HCT116 (cell line): ENCODE measurements at regions not wholly inside any gene's neighbourhood (a gene's known extent, or its start where the extent isn't known, plus 50 kb on each side); places are given as distances from the start of the nearest gene placed in this dataset.

Experiments
- ATAC-seq: fragments of 200-7000 bp; cut with Tn5 transposase; 2 replicates; pipeline ENCODE4 v1.9.1; 2020; ENCODE audit warnings: mild to moderate bottlenecking, moderate library complexity
- BruUV-seq: library from RNA; stranded (reverse); fragments of 400-500 nt; replicated peaks from 2 replicates; lab custom pipeline; 2021; lab: Mats Ljungman, UMichigan
- CTCF ChIA-PET: fragments of 300-600 bp; sonication (Branson Sonifier 250); formaldehyde crosslinking; loops from one replicate; lab custom pipeline; 2021; ENCODE audit warnings: antibody characterized with exemption; lab: Charles Lee
- POLR2A ChIA-PET: fragments of 300-600, 350-600 bp; sonication (Branson Sonifier 250); formaldehyde crosslinking; loops from one replicate; lab custom pipeline; 2021; ENCODE audit warnings: antibody characterized with exemption; lab: Charles Lee
- RAD21 ChIA-PET, 2 experiments: fragments of 300-600 bp; sonication (Branson Sonifier 250); formaldehyde crosslinking; loops; one replicate each; lab custom pipeline; 2023; ENCODE audit warnings: low total read pairs in 2 of 2; ENCODE audit not compliant: uncharacterized antibody in 2 of 2, unreplicated experiment in 2 of 2, low non-redundant PET in 1 of 2; lab: Charles Lee
- DNase-seq: peaks from one replicate; pipeline ENCODE4 v3.0.0-alpha.2; 2010; ENCODE audit warnings: low read depth, low spot score
- H2AFZ ChIP-seq: fragments of 200-600 bp; shearing (Covaris generic), sonication (generic); 2 replicates; pipeline ENCODE4 v1.6.1; 2017; ENCODE audit warnings: low read depth, mixed run types, mixed read lengths, antibody characterized with exemption, low read length; ENCODE audit not compliant: poor library complexity, severe bottlenecking
- H3K27ac ChIP-seq: 2 replicates; pipeline ENCODE4 v1.5.1; 2012; ENCODE audit warnings: low read depth, low read length
- H3K27me3 ChIP-seq: fragments of 200-600 bp; sonication (generic); 2 replicates; pipeline ENCODE4 v1.6.1; 2016; ENCODE audit warnings: mixed run types, low read length, mixed read lengths; ENCODE audit not compliant: insufficient read depth
- H3K36me3 ChIP-seq, 2 experiments: fragments of 200-500 bp in 1 of 2; fragments of 200-600 bp in 1 of 2; sonication (Bioruptor generic) in 1 of 2; sonication (generic) in 1 of 2; 2 replicates each; pipeline versions ENCODE4 v1.5.1 to v1.6.1; 2014 to 2016; ENCODE audit warnings: low read length in 2 of 2, inconsistent platforms in 1 of 2, mixed read lengths in 1 of 2, mixed run types in 1 of 2; ENCODE audit not compliant: insufficient read depth in 2 of 2, control insufficient read depth in 1 of 2
- H3K4me1 ChIP-seq, 2 experiments: fragments of 200-600 bp in 1 of 2; sonication (generic) in 1 of 2; 2 replicates each; pipeline versions ENCODE4 v1.5.1 to v1.6.1; 2012 to 2017; ENCODE audit warnings: low read length in 2 of 2, inconsistent platforms in 1 of 2, mild to moderate bottlenecking in 1 of 2, mixed read lengths in 1 of 2, mixed run types in 1 of 2, moderate library complexity in 1 of 2; ENCODE audit not compliant: insufficient read depth in 2 of 2, control insufficient read depth in 1 of 2
- H3K4me2 ChIP-seq: fragments of 200-600 bp; sonication (generic); 2 replicates; pipeline ENCODE4 v1.6.1; 2017; ENCODE audit warnings: mixed run types, low read length, mixed read lengths
- H3K4me3 ChIP-seq, 2 experiments: fragments of 200-600 bp in 1 of 2; sonication (generic) in 1 of 2; replicated peaks in 1 of 2; 2 replicates each; pipeline ENCODE4 v1.5.1; 2011 to 2016; ENCODE audit warnings: low read length in 2 of 2, control low read depth in 1 of 2, low read depth in 1 of 2, mild to moderate bottlenecking in 1 of 2, mixed read lengths in 1 of 2, mixed run types in 1 of 2
- H3K79me2 ChIP-seq: fragments of 200-600 bp; sonication (generic); 2 replicates; pipeline ENCODE4 v1.6.1; 2017; ENCODE audit warnings: mild to moderate bottlenecking, mixed run types, low read length, moderate library complexity, mixed read lengths; ENCODE audit not compliant: insufficient read depth
- H3K9ac ChIP-seq: fragments of 200-600 bp; sonication (generic); 2 replicates; pipeline ENCODE4 v1.6.1; 2016; ENCODE audit warnings: low read length, mixed read lengths
- H3K9me2 ChIP-seq: fragments of 200-600 bp; sonication (generic), shearing (Covaris generic); 2 replicates; pipeline ENCODE4 v1.6.1; 2017; ENCODE audit warnings: mixed run types, mild to moderate bottlenecking, moderate library complexity; ENCODE audit not compliant: insufficient read depth
- H3K9me3 ChIP-seq, 2 experiments: fragments of 200-500 bp in 1 of 2; fragments of 200-600 bp in 1 of 2; sonication (Bioruptor generic) in 1 of 2; sonication (generic) in 1 of 2; 2 replicates each; pipeline ENCODE4 v1.6.1; 2014 to 2017; ENCODE audit warnings: low read length in 2 of 2, mixed read lengths in 2 of 2, inconsistent platforms in 1 of 2, low read depth in 1 of 2, mild to moderate bottlenecking in 1 of 2, mixed run types in 1 of 2, moderate library complexity in 1 of 2; ENCODE audit not compliant: control insufficient read depth in 1 of 2, insufficient read depth in 1 of 2
- H4K20me1 ChIP-seq: fragments of 200-600 bp; sonication (generic), shearing (Covaris generic); 2 replicates; pipeline ENCODE4 v1.6.1; 2017; ENCODE audit warnings: mixed run types, mild to moderate bottlenecking, moderate library complexity; ENCODE audit not compliant: insufficient read depth
- CBX3 ChIP-seq: IDR thresholded peaks from 2 replicates; pipeline ENCODE4 v1.6.1; 2012; ENCODE audit warnings: low read depth
- ELF1 ChIP-seq: IDR thresholded peaks from 2 replicates; pipeline ENCODE4 v1.6.1; 2012; ENCODE audit warnings: low read depth, borderline replicate concordance
- EZH2phosphoT487 ChIP-seq: fragments of 200-600 bp; IDR thresholded peaks from 2 replicates; pipeline ENCODE4 v1.6.1; 2018; ENCODE audit warnings: antibody characterized with exemption, borderline replicate concordance
- MAX ChIP-seq: IDR thresholded peaks from 2 replicates; pipeline ENCODE4 v1.6.1; 2012
- POLR2A ChIP-seq: IDR thresholded peaks from 2 replicates; pipeline ENCODE4 v1.7.0; 2011; ENCODE audit warnings: borderline replicate concordance; ENCODE audit not compliant: insufficient read depth, insufficient read length; ENCODE audit errors: extremely low read depth
- POLR2AphosphoS5 ChIP-seq: IDR thresholded peaks from 2 replicates; pipeline ENCODE4 v1.6.1; 2011; ENCODE audit warnings: mild to moderate bottlenecking, low read depth, low read length, moderate library complexity
- RAD21 ChIP-seq: IDR thresholded peaks from 2 replicates; pipeline ENCODE4 v1.6.1; 2012; ENCODE audit warnings: low read depth, mild to moderate bottlenecking
- REST ChIP-seq: IDR thresholded peaks from 2 replicates; pipeline ENCODE4 v1.6.1; 2012; ENCODE audit warnings: low read depth
- intact Hi-C: fragments of 100-400 bp; cut with micrococcal nuclease; formaldehyde crosslinking; loops from 2 replicates; pipeline ENCODE4 v1.10.0; 2022

- no TSS peak for BruUV-seq
- intact Hi-C loops = no loop called here
- Histone ChIP-seq H3K9me2 (no peaks in the 10 kb centered on the region), H4K20me1 (no peaks in the 10 kb centered on the region; the same call in 1 of the 2 replicates), H3K4me1 (no peaks in the 10 kb centered on the region), H3K27ac (no peak overlapping the region), H3K27me3 (no peaks in the 10 kb centered on the region), H3K36me3 (no peaks in the 10 kb centered on the region), H2AFZ (no peak overlapping the region), H3K4me3 (no peak overlapping the region), H3K9me3 (peaks cover 0 to 2% of the 10 kb centered on the region in 2 experiments; a peak in 1 of 4 replicates), H3K79me2 (no peaks in the 10 kb centered on the region), H3K9ac (no peak overlapping the region), H3K4me2 (no peak overlapping the region)
- ChIA-PET RAD21 (no interaction called here), CTCF (no interaction called here), POLR2A (no interaction called here)
- no peak for TF ChIP-seq EZH2phosphoT487
- DNase-seq (no peak), ATAC-seq (no peak)
Measured at GRCh38 chr15:95182091-95182490, 950.7 kb downstream of the MCTP2 start.

DNA sequence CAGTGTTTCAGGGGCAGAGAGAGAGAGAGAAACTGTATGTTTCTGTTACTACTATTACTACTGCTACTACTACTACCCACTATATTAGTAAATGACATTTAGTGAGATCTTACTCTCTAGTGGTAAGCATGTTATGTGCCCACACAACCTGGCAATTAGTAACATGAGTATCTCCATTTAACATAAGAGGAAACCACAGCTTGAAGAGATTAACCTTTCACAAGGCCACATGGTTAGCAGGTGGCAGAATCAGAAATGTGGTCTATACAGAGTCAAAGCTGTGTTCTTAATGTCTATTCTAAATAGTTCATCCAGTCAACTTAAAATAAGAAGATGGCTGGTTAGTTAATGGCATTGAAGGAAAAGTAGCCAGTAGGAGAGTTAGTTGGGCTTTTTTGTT lies 961.6 kb downstream of the MCTP2 start:
- TF ChIP-seq POLR2AphosphoS5 = no peak
- TF ChIP-seq, all 23 proteins: peak for 0
- H3K4me3 ChIP-seq = no peak overlapping the region
- RAD21 ChIA-PET = no interaction called here
- no peak for DNase-seq
- H3K9ac ChIP-seq = no peak overlapping the region
- no peaks in the 10 kb centered on the region for H3K4me1 ChIP-seq
- no peaks in the 10 kb centered on the region for H3K36me3 ChIP-seq
- no peak overlapping the region for H3K4me2 ChIP-seq
- H2AFZ ChIP-seq = no peak overlapping the region
- no peak for ATAC-seq
- H3K27ac ChIP-seq = no peak overlapping the region
- POLR2A ChIA-PET = no interaction called here
- no peaks in the 10 kb centered on the region for H3K27me3 ChIP-seq
- H3K9me2 ChIP-seq = no peaks in the 10 kb centered on the region
- H3K9me3 ChIP-seq = no peaks in the 10 kb centered on the region
- CTCF ChIA-PET = no interaction called here
- intact Hi-C loops = no loop called here
- no peaks in the 10 kb centered on the region for H4K20me1 ChIP-seq
- no TSS peak for BruUV-seq
- no peaks in the 10 kb centered on the region for H3K79me2 ChIP-seq

DNA sequence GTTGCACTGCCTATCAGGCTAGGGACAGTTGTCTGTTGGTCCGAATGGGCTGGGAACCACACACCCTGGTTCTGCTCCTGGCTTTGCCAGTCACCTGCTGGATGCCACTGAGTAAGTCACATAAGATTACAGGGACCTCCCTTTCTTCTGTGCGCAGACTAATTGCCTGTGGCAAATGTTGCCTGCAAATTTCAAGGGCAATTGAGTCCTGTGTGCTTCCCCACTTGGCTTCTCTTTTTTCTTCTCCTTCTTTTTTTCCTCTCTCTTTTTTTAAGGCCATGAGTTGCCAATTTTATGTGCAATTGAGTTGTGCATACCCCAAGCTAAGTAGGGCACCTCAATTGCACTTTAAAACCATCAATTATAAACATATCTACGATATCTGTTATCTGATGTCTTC lies 963.4 kb downstream of the MCTP2 start:
- H3K9me3 ChIP-seq = no peaks in the 10 kb centered on the region
- ATAC-seq = no peak
- intact Hi-C loops = no loop called here
- TF ChIP-seq CBX3 = no peak
- TF ChIP-seq POLR2A = no peak
- no peak for TF ChIP-seq REST
- TF ChIP-seq ELF1 = no peak
- TF ChIP-seq MAX = no peak
- no peak for TF ChIP-seq RAD21

More for the DNA sequence above, 963.4 kb downstream of the MCTP2 start:
- CTCF ChIA-PET = no interaction called here
- Histone ChIP-seq H3K4me2 (no peak overlapping the region), H3K27me3 (no peaks in the 10 kb centered on the region; the same call in 1 of the 2 replicates), H4K20me1 (no peaks in the 10 kb centered on the region), H3K36me3 (no peaks in the 10 kb centered on the region), H3K27ac (no peak overlapping the region), H3K79me2 (no peaks in the 10 kb centered on the region), H3K9me2 (0 out of 2 replicates have a peak, but pooled peaks cover 2% of the 10 kb centered on the region), H3K4me3 (no peak overlapping the region), H3K4me1 (no peaks in the 10 kb centered on the region), H3K9ac (no peak overlapping the region), H2AFZ (no peak overlapping the region)
- POLR2A ChIA-PET = no interaction called here
- no peak for DNase-seq
- BruUV-seq = no TSS peak
- RAD21 ChIA-PET = no interaction called here
